Common myeloid progenitor, CD34-positive (primary cell): ENCODE measurements at regions not wholly inside any gene's neighbourhood (a gene's known extent, or its start where the extent isn't known, plus 50 kb on each side); places are given as distances from the start of the nearest gene placed in this dataset.
"Not testable (repeated sequence)": the region's sequence is repeated elsewhere in the genome, so short reads cannot be mapped to it uniquely, and the experiment has no call there.

Experiments
- CTCF ChIA-PET: fragments of 350-600 bp; sonication (Branson Sonifier 250); formaldehyde crosslinking; loops from one replicate; lab custom pipeline; 2021; ENCODE audit warnings: antibody characterized with exemption; lab: Charles Lee
- POLR2A ChIA-PET: fragments of 350-600 bp; sonication (Branson Sonifier 250); formaldehyde crosslinking; loops from one replicate; lab custom pipeline; 2021; ENCODE audit warnings: antibody characterized with exemption; lab: Charles Lee
- DNase-seq, 3 donors: peaks; one replicate each; pipeline versions ENCODE4 v3.0.0 to v3.0.0-alpha.2; 2013
- H3K27ac ChIP-seq, 2 experiments: 1 replicate in 1 of 2; 2 replicates in 1 of 2; pipeline ENCODE4 v1.7.0; 2013; ENCODE audit warnings: inconsistent platforms in 2 of 2, low read length in 2 of 2, mild to moderate bottlenecking in 2 of 2, low read depth in 1 of 2, moderate library complexity in 1 of 2; ENCODE audit not compliant: severe bottlenecking in 2 of 2, insufficient read depth in 1 of 2, poor library complexity in 1 of 2
- H3K27me3 ChIP-seq, 5 experiments: replicated peaks in 2 of 5; 1 replicate in 3 of 5; 2 replicates in 2 of 5; pipeline versions ENCODE4 v1.6.1 to v1.7.0; 2013; ENCODE audit warnings: low read length in 4 of 5, mild to moderate bottlenecking in 2 of 5, moderate library complexity in 2 of 5, inconsistent platforms in 1 of 5; ENCODE audit not compliant: insufficient read depth in 5 of 5, control insufficient read depth in 4 of 5
- H3K36me3 ChIP-seq, 4 experiments: 1 replicate in 2 of 4; 2 replicates in 2 of 4; pipeline versions ENCODE4 v1.6.1 to v1.7.0; 2013; ENCODE audit warnings: low read length in 3 of 4, control low read depth in 1 of 4, mild to moderate bottlenecking in 1 of 4; ENCODE audit not compliant: control insufficient read depth in 4 of 4, insufficient read depth in 4 of 4
- H3K4me1 ChIP-seq, 4 experiments: 1 replicate in 3 of 4; 2 replicates in 1 of 4; pipeline versions ENCODE4 v1.6.1 to v1.7.1; 2013; ENCODE audit warnings: low read length in 3 of 4, mild to moderate bottlenecking in 3 of 4, control low read depth in 1 of 4, inconsistent platforms in 1 of 4, moderate library complexity in 1 of 4; ENCODE audit not compliant: control insufficient read depth in 4 of 4, insufficient read depth in 4 of 4; ENCODE audit errors: control extremely low read depth in 1 of 4
- H3K4me3 ChIP-seq, 7 experiments: 1 replicate in 4 of 7; 2 replicates in 3 of 7; pipeline versions ENCODE4 v1.5.1 to v1.7.0; 2013; ENCODE audit warnings: mild to moderate bottlenecking in 7 of 7, low read length in 6 of 7, moderate library complexity in 6 of 7, inconsistent platforms in 2 of 7, low read depth in 2 of 7, control low read depth in 1 of 7; ENCODE audit not compliant: insufficient read depth in 4 of 7, control insufficient read depth in 1 of 7; ENCODE audit errors: extremely low read depth in 1 of 7
- H3K9me3 ChIP-seq, 5 experiments: 1 replicate in 4 of 5; 2 replicates in 1 of 5; pipeline versions ENCODE4 v1.6.1 to v1.7.1; 2013; ENCODE audit warnings: low read length in 4 of 5, mild to moderate bottlenecking in 2 of 5, inconsistent platforms in 1 of 5, low read depth in 1 of 5, moderate library complexity in 1 of 5; ENCODE audit not compliant: control insufficient read depth in 4 of 5, insufficient read depth in 2 of 5; ENCODE audit errors: control extremely low read depth in 1 of 5
- WGBS: methylation state at CpG from one replicate; pipeline ENCODE4 v1.1.5; 2013; ENCODE audit not compliant: insufficient coverage; 5-methylcytosine and 5-hydroxymethylcytosine counted together

DNA sequence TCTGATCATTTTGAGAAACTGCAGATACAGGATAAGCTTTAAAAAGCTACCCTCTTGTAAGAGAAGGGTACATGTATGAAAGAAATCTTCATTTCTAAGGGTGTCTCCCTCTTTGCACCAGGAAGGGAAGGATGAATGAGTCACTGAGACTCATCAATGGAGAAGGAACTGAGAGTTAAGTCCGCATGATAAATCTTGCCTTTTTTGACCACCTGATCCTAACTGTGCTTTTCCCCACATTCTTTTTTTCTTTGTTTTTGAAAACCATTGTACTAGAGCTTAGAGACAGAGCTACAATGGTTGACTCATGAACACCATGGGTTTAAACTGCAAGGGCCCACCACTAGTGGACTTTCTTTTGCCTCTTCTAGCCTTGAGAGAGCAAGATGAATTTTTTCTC is 353.0 kb upstream of the RGS17 start:
- no peaks in the 10 kb centered on the region for H3K27me3 ChIP-seq
- DNase-seq = no peak
- H3K9me3 ChIP-seq = no peaks in the 10 kb centered on the region
- CTCF ChIA-PET = interaction anchor here (1.6 kb wide), 1 partner anchor 9 kb away, joined by 5 read pairs; no protein-coding TSS in a partner anchor
- H3K4me3 ChIP-seq = no peak overlapping the region
- no peaks in the 10 kb centered on the region for H3K36me3 ChIP-seq
- POLR2A ChIA-PET = no interaction called here
- 100% methylated on average over 1 of the region's 1 CpG for WGBS
- H3K27ac ChIP-seq = no peak overlapping the region
- no peaks in the 10 kb centered on the region for H3K4me1 ChIP-seq

DNA sequence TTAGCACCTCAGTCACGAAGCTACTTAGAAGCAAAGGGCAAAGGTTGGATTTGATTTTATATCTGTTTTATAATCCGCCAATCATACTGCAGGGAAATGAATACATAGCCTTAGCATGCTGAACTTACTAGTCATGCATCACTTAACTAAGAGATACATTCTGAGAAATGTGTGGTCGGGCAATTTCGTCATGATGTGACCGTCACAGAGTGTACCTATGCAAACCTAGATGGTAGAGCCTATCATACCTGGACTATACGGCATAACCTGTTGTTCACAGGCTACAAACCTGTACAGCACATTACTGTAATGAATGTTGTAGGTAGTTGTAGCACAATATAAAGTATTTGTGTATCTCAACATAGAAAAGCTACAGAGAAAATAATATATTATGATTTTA is 345.2 kb upstream of the RGS17 start:
- ChIA-PET POLR2A (no interaction called here), CTCF (interaction anchor here (2.0 kb wide), 1 partner anchor 8 kb away, joined by 5 read pairs; no protein-coding TSS in a partner anchor)
- H3K36me3 ChIP-seq = no peaks in the 10 kb centered on the region
- no peaks in the 10 kb centered on the region for H3K27me3 ChIP-seq
- no peak overlapping the region for H3K27ac ChIP-seq
- H3K9me3 ChIP-seq = no peaks in the 10 kb centered on the region
- no peaks in the 10 kb centered on the region for H3K4me1 ChIP-seq
- no peak overlapping the region for H3K4me3 ChIP-seq
- no peak for DNase-seq
- 80% methylated on average over 2 of the region's 6 CpGs for whole genome bisulfite sequencing

GRCh38 chr6:153465050-153465449 is 334.0 kb upstream of the RGS17 start:
- Histone ChIP-seq H3K27ac (no peak overlapping the region), H3K4me1 (no peaks in the 10 kb centered on the region), H3K4me3 (no peak overlapping the region), H3K27me3 (no peaks in the 10 kb centered on the region), H3K36me3 (no peaks in the 10 kb centered on the region), H3K9me3 (no peaks in the 10 kb centered on the region)
- POLR2A ChIA-PET = no interaction called here
- DNase-seq = no peak
- no CpG with 5 or more reads among the region's 2 CpGs for WGBS
- CTCF ChIA-PET = no interaction called here

- CTCF ChIA-PET = no interaction called here
- peaks cover 0 to 6% (median 0%) of the 10 kb centered on the region in 5 experiments for H3K9me3 ChIP-seq
- H3K4me3 ChIP-seq = no peak overlapping the region
- no peaks in the 10 kb centered on the region for H3K4me1 ChIP-seq
- H3K27me3 ChIP-seq = no peaks in the 10 kb centered on the region
- no peaks in the 10 kb centered on the region for H3K36me3 ChIP-seq
- no peak for DNase-seq
- no peak overlapping the region for H3K27ac ChIP-seq
- POLR2A ChIA-PET = no interaction called here
Observed at GRCh38 chr6:153449279-153449678, 318.2 kb upstream of the RGS17 start.

DNA sequence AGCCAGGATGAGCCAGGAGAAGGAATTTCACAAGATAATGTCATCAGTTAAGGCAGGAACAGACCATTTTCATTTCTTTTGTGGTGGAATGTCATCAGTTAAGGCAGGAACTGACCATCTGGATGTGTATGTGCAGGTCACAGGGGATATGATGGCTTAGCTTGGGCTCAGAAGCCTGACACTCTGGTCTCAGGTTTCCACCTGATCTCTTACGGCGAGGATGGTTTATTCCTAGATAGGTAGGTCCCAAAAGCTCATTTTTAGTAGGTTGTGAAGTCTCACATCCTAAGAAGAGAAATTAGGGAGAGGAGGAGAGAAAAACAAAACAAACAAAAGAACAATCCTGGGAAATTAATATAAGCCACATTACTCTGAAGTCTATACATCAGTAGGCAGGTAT is 311.7 kb upstream of the RGS17 start:
- H3K4me1 ChIP-seq, H3K27ac ChIP-seq, H3K9me3 ChIP-seq, H3K27me3 ChIP-seq, CTCF ChIA-PET, POLR2A ChIA-PET, H3K4me3 ChIP-seq, DNase-seq, H3K36me3 ChIP-seq: not testable (repeated sequence)
- no CpG with 5 or more reads among the region's 2 CpGs for WGBS

GRCh38 chr6:153442096-153442495 is 311.0 kb upstream of the RGS17 start:
- no peaks in the 10 kb centered on the region for H3K27me3 ChIP-seq
- DNase-seq = no peak
- ChIA-PET CTCF (no interaction called here), POLR2A (no interaction called here)
- peaks cover 0 to 3% (median 0%) of the 10 kb centered on the region in 5 experiments for H3K9me3 ChIP-seq
- no peak overlapping the region for H3K27ac ChIP-seq
- H3K4me1 ChIP-seq = no peaks in the 10 kb centered on the region
- WGBS = 0% methylated on average over 1 of the region's 2 CpGs
- no peaks in the 10 kb centered on the region for H3K36me3 ChIP-seq
- no peak overlapping the region for H3K4me3 ChIP-seq

- H3K4me3 ChIP-seq = no peak overlapping the region
- H3K27me3 ChIP-seq = no peaks in the 10 kb centered on the region
- ChIA-PET CTCF (no interaction called here), POLR2A (no interaction called here)
- 10% methylated on average over 1 of the region's 3 CpGs for WGBS
- DNase-seq = no peak
- no peaks in the 10 kb centered on the region for H3K36me3 ChIP-seq
- no peaks in the 10 kb centered on the region for H3K4me1 ChIP-seq
- H3K9me3 ChIP-seq = no peaks in the 10 kb centered on the region
- no peak overlapping the region for H3K27ac ChIP-seq
Observed at GRCh38 chr6:153437193-153437592, 306.1 kb upstream of the RGS17 start.
